DMS 273 treated with DMSO at 0.1 percent for 48 hours (cell line): ENCODE measurements at regions not wholly inside any gene's neighbourhood (a gene's known extent, or its start where the extent isn't known, plus 50 kb on each side); places are given as distances from the start of the nearest gene placed in this dataset.
A peak's percentile ranks its signal among the peaks of the same experiment; 100 is the strongest.

ENCODE experiments used
- DNase-seq: peaks from one replicate; lab custom pipeline; 2025; lab: John Stamatoyannopoulos, UW

DNA sequence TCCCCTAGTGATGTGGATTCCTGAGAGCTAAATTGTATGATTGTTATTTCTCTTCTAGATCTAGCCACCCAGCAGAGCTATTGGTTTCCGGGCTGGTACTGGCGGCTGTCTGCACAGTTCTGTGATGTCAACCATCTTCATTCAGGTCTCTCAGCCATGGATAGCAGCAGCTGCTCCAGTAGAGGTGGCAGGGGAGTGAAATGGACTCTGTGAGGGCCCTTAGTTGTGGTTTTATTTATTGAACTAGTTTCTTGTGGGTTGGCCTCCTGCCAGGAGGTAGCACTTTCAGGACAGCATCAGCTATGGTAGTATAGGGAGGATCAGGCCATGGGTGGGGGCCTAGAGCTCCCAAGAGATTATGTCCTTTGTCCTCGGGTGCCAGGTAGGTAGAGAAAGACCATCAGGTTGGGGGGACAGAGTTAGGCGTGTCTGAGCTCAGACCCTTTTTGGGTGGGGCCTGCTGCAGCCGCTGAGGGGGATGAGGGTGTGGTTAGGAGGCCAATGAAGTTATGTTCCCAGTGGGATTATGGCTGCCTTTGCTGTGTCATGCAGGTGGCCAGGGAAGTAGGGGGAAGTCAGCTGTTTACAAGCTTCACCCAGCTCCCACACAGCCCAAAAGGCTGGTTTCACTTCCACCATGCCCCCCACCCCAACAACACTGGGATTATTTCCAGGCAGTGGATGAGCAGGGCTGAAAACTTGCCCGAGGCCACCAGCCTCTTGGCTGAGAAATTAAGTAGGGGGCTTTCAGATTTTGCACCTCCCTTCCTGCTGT is 55.1 kb upstream of the RGS4 start:
- DNase-seq, result no peak

DNA sequence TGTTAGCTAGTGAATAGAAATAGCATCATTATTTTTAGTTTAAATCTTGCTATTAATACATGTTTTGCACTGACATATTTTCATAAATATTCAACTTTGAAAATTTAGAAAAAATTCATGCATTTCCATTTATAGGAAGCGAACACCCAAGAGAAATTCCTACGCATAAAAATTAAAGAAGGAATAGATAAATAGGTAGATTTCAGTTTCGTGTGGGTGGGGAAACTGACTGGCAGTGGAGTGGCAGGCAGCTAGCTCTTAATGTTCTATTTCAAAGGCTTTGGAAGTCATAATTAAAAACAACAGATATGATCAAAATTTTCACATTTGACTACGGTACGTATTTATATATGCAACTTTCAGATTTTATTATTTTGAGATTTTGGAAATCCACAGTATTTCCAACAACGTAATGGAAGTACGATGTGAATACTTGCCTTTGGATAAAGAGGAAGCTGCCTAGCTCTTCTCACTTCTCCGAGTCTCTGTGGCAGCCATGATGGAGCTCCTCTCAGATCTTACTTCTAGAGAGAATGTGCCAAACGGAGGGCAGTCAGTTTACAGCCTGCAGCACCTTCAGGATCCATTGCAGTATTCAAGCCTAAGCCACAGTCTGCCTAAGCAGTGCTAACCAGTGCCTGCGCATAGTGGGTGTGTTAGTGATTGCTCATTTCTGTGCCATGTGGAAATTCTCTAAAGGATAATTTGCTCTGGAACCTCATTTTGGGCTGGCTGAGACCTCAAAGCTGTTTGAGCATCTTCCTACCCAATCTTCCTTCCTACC is 62.9 kb upstream of the RGS4 start:
- DNase-seq, result no peak

DNA sequence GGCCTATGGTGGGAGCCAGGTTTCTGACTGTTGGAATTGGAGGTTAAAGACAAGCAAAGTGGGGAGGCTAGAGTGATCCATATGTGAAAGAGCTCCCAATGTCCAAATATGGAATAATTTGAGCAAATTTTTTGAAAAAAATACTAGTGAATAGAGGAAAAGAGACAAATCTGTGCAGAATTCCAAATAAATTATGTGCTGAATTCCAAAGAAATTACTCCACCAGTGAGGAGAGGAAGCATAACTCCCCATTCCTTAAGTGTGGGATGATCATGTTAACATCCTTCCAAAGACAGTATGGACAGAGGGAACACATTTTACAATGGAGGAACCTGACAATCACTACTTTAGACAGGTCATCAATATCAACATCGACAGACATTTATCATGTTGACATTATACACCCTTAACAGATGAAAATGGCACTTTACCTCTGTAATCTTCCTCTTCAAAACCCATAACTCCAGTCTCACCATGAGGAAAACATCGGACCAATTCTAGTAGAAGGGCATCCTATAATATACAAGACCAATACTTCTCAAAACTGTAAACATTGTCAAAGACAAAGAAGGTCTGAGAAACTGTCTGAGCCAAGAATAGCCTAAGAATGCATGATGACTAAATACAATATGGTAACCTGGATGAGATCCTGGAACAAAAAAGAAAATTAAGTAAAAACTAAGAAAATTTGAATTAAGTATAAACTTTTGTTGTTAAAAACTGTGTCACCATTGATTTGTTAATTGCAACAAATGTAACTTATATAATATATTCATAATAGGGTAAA is 71.5 kb upstream of the RGS4 start:
- DNase-seq, result no peak

DNA sequence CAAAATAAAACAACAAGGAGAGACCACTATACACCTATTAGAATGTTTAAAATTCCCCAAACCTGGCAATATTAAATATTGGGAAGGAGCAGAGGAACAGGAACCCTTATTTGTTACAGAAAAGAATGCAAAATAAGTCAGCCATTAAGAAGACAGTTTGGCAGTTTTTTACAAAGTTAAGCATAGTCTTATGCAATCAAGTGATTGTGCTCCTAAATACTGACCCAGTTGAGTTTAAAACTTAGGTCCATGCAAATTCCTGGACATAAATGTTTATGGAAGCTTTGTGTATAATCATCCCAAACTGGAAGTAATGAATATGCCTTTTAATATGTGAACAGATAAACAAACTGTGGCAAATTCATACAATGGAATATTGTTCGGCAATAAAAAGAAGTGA is 72.9 kb upstream of the RGS4 start:
- no peak for DNase-seq

DNA sequence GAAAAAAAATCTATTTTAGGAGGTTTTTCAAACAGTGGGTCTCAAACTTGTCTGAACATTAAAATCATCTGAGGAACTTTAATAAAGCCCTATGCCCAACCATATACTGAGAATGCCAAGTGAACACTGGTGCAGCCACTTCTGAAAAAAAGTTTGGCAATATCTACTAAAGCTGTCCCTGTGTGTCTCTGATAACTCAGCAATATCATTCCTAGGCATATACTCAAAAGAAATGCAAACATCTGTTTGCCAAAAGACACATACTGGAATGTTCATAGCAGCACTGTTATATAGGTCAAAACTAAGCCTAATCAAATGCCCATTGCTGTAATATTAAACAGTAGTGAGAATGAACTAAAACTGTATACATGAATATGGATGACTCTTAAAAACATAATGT is 74.2 kb upstream of the RGS4 start:
- DNase-seq, result no peak

DNA sequence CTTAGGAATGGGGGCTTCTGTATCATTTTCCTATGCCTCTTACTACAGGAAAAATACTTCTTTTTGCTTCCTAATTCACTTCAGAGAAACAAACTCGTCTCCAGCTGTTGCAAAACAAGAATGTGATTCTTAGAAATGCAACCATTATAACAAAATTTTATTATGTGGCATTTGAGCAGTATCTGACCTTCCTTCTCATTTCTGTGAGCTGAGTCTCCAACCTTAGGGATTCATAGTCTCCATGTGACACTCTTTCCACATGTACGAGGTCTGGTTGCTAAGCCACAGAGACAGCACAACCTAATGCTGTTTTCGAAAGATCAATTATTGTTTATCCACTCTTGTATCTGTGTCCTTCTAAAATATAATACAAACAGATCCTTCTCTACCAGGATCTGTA is 75.3 kb upstream of the RGS4 start:
- no peak for DNase-seq

DNA sequence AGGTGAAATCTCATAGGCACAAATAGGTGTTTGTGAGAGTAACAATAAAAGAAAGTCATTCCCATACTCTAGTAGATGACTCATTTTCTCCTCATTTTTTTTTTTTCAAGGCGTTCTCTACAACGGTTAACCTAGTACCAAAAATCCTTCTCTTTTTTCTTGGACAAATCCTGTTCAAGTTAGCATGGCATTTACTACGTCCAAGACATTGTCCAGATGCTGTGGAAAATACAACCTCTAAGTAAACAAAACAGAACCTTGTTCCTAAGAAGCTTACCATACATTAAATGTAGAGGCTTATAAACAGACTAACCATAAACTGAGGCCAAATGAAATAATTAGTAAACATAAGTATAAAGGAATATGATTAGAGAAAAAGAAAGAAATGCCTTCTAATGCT is 76.2 kb upstream of the RGS4 start:
- no peak for DNase-seq

DNA sequence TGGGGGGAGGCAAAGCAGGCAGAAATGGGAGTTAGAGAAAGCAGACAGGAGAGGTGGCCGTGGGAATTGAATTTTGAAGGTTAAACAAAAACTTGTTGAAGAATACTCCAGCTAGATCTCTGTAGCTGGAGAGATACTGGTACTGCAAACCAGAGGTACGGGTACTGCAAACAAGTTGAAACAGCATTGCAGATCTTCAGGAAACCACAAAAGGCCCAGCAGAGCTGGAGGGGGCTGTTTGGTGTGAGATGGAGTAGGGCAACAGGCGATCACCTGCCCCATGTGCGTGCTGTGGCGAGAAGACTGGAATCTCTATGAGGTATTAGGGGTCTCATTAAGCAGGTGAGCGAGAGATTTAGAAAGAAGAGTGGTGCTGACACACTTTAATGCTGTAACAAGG is 77.7 kb upstream of the RGS4 start:
- no peak for DNase-seq

DNA sequence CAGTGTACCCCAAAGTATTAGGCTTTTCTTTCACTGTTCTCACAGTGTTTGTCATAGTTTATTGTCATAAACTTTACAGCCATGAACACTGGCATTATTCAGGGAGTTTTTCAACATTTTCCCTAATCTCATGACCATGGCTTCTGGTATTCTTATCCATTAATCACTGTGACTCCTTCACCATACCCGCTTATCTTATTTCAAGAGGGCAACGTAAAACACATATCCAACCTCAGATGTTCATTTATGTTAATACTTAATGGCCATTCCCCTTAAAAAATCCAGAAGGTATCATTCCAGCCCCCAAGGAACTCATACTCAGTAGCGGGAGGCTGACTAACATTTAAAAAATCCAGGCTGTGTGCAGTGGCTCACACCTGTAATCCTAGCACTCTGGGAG is 78.5 kb upstream of the RGS4 start:
- no peak for DNase-seq

DNA sequence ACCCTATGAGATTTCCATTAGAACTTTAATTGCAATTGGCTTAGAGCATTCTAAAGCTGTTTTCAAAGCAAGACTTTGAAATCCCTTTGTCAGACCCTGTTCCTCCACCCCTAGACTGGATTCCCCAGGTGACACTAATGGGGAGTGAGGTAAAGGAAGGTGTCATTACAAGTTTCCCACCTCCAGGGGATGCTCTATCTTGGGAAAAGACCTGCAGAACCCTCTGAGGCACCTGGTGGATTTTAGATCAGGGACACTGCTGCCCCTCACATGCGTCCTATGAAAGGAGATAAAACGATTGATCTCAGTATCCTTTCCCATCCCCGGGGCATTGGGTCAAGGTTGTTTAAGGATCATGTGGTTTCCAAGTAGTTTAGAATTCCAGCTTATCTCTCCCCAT is 80.3 kb upstream of the RGS4 start:
- DNase-seq, result no peak

DNA sequence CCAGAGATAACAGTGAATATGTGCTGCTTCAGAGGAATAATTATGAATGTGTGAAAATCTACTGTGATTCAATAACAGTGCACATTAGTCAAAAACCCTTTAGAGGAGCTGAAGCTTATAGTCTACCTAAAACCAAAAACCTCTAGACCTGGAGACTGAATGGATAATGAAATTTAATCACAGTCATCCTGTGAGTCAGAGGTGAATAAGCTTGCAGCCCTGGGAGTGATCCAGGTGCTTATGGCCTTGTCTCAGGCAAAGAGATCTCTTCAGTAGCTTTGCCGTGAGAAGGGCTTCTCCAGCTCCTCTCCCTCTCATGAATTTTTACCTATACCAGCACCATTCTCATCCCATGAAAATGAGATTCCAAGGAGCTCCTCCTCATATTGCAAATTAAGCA is 81.3 kb upstream of the RGS4 start:
- DNase-seq, result no peak

DNA sequence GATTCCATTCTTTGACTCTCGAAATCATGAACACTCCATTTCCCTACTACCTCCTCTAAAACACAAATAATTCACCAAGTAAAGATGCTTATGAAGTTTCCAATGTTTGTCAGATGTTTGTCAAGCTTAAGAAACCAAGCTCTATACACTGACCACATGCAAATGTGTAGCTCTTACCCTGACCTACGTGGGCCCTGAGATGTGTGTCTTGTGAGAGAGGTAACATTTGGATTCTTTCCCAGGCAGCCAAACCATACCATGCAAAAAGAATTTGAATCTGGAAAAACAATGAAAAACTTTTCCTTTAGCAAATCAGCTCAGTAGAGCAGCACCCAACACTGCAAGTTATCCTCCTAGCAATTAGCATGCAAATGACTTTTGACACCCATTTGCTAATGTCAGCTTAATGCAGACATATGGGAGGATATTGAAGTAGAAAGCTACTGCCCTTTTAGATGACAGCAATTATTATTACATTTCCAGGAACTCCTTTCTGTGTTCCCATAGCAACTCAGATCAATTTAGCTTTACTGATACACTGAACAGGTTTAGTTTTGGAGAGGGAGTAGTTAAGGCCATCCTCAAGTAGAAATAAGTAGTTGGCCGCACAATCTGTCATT is 83.2 kb upstream of the RGS4 start:
- DNase-seq, result no peak

DNA sequence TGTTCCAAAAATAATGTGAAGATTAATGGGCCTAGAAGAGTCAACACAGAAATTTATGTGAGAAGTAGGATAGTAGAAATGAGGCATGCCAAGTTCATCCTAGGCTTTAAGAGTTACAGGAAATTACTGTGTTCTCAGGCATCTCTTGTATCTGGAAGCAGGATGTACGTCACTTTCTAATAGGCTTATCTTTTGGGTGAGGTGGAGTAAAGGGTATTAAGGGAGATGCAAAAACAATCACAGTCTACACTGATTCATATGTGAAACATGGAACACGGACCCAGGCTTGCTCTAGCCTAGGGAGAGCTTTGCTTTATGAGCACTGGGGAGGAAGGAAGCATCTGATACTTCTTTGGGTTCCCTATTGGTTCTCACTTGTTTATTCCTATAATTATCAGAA is 84.5 kb upstream of the RGS4 start:
- DNase-seq, result no peak

DNA sequence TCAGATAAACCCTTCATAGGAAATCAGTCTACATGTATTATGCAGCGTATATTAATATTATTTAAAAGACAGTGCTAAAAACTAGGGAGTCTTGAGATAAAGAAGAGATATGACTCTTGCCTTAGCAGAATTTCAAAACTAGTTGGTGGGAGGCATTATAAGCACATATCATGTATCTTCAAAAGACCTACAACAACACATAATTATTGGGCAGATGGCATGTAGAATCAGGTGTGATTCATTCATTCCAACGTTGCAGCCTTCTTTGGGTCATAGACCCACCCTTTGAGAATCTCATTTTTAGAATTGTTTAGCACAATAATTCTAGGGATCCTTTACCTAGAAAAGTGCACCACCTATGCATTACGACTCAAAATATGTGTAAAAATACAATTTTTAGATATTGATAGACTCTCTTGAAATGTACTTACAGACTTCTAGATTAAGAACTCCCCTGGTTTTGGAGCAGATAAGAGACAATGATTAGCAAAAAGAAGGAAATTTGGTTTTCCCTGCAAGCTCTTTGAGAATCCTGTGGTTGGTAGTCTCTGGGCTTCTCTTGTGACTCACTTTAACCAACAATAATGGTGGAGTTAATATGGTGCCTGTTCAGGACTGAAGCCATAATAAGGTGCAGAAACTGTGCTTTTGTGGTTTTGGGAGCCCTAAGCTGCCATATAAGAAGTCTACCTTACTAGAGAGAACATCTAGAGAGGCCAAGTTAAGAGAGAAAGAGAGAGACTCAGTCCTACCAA is 85.3 kb upstream of the RGS4 start:
- no peak for DNase-seq

DNA sequence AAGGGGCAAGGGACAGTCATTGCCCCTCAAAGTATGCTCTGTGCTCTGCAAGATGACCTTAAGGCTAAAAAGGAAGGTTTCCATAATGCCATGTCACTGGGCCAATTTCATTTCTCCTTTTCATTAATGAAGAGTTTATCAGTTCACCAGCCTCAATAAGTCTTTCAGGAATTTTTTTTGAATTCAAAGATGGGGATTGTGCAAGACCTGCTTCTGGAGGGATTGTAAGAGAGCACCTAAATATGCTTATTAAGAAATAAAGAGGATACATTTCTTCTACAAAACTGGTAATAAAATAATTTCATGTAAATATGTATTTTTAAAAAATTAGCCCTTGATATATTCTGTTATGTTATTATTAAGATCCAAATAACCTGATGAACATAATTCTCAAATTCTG is 86.8 kb upstream of the RGS4 start:
- no peak for DNase-seq

DNA sequence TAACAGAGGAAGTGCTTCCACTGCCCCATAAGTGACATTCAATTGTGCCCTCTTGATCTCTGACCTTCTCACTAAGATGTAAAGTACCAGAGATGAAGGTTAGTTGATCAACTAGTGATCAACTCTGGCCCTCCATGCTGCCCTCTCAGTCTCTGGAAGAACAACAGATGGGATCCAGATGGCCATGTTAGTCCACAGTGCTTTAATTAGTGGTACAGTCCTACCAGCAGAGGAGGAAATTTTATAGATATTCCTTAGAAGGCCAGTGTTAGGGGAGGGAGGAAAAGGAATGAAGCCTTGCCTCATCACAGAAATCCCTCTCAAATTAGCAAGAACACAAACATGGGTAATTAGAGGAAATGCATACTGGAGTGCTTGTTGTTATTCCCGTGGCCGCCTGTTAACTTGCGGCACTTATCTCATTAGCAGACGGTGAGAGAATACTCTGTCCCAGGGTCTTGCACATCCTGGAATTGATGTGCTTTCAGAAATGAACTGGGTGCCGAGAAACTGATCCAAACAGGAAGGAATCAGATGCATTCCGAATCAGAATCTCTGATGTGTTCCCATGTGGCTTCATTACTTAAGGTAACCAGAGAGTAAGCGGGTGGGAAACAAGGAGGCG is 91.1 kb upstream of the RGS4 start:
- peak; percentile 98 for DNase-seq

DNA sequence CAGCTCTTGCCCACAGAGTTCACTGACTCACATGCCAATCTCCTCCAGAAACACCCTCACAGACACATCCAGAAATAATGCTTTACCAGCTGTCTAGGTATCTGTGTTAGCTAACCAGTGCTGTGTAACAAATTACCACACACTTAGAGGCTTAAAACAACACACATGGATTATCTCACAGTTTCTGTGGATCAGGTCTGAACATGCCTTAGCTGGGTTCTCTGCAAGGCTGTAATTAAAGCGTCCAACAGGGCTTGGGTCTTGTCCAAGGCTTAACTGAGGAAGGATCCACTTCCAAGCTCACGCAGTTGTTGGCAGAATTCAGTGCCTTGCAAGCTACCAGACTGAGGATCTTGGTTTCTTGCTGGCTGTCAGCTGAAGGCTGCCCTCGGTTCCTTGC is 92.5 kb upstream of the RGS4 start:
- DNase-seq, result peak; percentile 94

DNA sequence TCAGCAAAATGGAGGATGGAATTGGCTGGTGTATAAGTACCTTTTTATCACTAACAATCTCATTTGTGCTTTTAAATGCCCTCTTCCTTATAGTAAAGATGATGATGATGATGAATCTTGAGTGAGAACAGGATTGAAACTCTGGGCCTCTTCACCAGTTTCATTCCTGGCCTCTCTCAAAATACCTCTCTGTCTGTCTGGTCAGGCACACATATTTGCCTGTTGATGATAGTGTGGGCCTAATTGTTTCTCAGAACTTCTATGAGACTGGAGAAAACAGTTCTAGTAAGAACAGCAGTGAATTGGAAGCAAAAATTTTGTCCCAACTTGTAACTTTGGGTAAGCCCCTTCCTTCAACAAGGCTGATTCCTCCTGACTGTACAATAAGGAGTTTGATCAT is 94.4 kb upstream of the RGS4 start:
- no peak for DNase-seq

DNA sequence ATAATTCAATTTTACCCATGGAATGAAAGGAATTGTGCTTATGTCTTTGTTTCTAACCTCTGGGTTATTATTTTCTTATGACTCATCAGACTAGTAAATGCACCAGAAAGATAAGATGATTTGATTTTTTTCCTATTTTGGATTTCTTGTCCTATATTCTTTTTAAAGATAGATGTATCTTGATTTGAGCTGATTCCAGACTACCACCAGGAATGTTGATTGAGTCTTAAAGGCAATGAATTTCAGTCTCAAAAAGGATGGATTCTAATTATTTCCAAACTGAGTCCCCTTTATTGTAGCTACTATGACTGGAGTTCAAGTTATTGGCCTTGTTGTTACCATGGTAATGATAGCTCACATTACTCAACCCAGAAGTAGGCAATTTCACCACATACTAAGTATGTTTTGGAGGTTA is 95.8 kb upstream of the RGS4 start:
- DNase-seq, result no peak

DNA sequence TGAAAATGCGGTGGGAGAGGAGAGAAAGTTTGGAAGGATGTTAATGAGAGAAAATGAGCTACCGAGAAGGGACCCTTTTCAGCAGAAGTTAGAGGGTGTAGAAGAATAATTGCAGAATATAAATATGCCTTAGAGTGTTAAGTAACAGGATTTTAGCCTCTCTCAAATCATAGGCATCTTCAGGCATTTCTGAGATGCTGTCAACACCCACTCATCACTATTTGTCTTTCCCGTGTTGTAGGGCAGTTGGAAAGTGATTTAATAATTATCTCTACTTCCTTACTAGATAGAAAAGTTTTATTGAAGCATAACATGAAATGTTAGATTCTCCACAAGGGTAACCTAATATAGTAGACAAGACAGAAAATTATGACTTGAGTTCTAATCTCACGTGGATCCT is 96.4 kb upstream of the RGS4 start:
- DNase-seq, result no peak

DNA sequence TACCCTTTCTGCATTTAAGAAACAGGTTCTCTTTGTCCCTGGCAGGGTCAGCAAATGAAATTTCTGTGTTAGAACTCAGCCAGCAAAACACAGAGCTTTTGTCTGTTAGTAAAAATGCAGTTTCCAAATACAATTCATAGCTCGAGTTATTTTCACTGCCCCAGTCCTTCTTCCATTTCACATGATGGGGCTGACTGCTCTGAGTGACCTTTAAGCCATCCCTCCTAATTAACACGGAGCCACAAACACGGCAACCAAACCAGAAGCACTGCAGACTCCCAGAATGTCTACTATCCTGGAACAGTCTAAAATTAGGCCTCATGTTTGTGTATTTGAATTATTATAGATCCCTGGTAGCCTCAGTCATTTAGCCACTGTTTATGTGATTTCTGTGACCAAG is 99.1 kb upstream of the RGS4 start:
- DNase-seq, result no peak
